BLaER1 (cell line): ENCODE measurements at regions not wholly inside any gene's neighbourhood (a gene's known extent, or its start where the extent isn't known, plus 50 kb on each side); places are given as distances from the start of the nearest gene placed in this dataset.
"Not testable (repeated sequence)": the region's sequence is repeated elsewhere in the genome, so short reads cannot be mapped to it uniquely, and the experiment has no call there.

Experiments used
- H3K27ac ChIP-seq: shearing (Covaris generic); formaldehyde crosslinking; 2 replicates; pipeline ENCODE4 v1.8.1; 2022
- H3K27me3 ChIP-seq: shearing (Covaris generic); formaldehyde crosslinking; 2 replicates; pipeline ENCODE4 v1.8.1; 2022
- H3K36me3 ChIP-seq: shearing (Covaris generic); formaldehyde crosslinking; 2 replicates; pipeline ENCODE4 v1.8.1; 2022
- H3K4me1 ChIP-seq: shearing (Covaris generic); formaldehyde crosslinking; 2 replicates; pipeline ENCODE4 v1.8.1; 2022
- H3K4me2 ChIP-seq: shearing (Covaris generic); formaldehyde crosslinking; 2 replicates; pipeline ENCODE4 v1.8.1; 2022
- H3K4me3 ChIP-seq: shearing (Covaris generic); formaldehyde crosslinking; 2 replicates; pipeline ENCODE4 v1.8.1; 2022
- H3K9ac ChIP-seq: shearing (Covaris generic); formaldehyde crosslinking; 2 replicates; pipeline ENCODE4 v1.8.1; 2022
- H3K9me3 ChIP-seq: shearing (Covaris generic); formaldehyde crosslinking; 2 replicates; pipeline ENCODE4 v1.8.1; 2022
- H4K20me1 ChIP-seq: shearing (Covaris generic); formaldehyde crosslinking; 2 replicates; pipeline ENCODE4 v1.8.1; 2022
- Cebpa-rat ChIP-seq: shearing (Covaris generic); IDR thresholded peaks from 2 replicates; pipeline ENCODE4 v1.8.1; 2022

DNA sequence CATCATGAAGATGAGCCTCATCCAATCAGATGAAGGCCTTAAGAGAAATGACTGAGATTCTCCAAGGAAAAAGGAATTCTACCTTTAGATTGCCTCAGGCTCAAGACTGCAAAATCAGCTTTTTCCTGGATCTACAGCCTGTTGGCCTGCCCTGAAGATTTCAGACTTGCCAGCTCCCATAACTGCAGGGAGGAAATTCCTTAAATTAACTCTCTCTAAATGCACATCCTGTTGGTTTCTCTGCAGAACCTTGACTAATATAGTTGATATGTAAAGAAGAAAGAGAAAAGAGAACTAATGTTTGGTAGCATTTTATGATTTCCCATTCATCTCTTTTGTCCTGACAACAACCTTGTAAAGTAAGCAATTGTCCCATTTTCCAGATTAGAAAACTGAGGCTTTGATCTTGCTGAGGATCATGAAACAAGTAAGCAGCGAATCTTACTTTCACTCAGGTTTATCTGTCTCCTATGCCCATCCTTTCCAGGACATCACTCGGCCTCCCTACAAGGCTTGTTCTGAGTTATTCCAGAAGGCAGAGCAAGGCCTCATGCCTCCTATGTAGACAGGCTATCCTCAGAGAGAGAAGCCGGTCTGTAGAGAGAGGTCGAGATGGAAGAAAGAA, 115.0 kb upstream of the LDB2 start:
- no peak for TF ChIP-seq Cebpa-rat

GRCh38 chr4:17012451-17012850, 114.0 kb upstream of the LDB2 start:
- no peaks in the 10 kb centered on the region for H3K27me3 ChIP-seq
- no peak overlapping the region for H3K4me2 ChIP-seq
- TF ChIP-seq Cebpa-rat, result no peak

More for the DNA sequence above, 115.0 kb upstream of the LDB2 start:
- Histone ChIP-seq H3K27me3 (no peaks in the 10 kb centered on the region), H3K4me1 (no peaks in the 10 kb centered on the region), H3K27ac (no peak overlapping the region), H3K9ac (no peak overlapping the region), H3K36me3 (no peaks in the 10 kb centered on the region), H4K20me1 (no peaks in the 10 kb centered on the region), H3K4me3 (no peak overlapping the region), H3K4me2 (no peak overlapping the region), H3K9me3 (no peaks in the 10 kb centered on the region)

GRCh38 chr4:17010426-17011087, 112.1 kb upstream of the LDB2 start:
- Histone ChIP-seq H3K27me3 (no peaks in the 10 kb centered on the region), H3K4me3 (no peak overlapping the region), H3K9ac (no peak overlapping the region), H4K20me1 (no peaks in the 10 kb centered on the region), H3K4me2 (no peak overlapping the region), H3K4me1 (no peaks in the 10 kb centered on the region), H3K36me3 (no peaks in the 10 kb centered on the region), H3K9me3 (no peaks in the 10 kb centered on the region), H3K27ac (no peak overlapping the region)
- TF ChIP-seq Cebpa-rat, result no peak

More at GRCh38 chr4:17012451-17012850, 114.0 kb upstream of the LDB2 start:
- H3K27ac ChIP-seq, result no peak overlapping the region
- no peak overlapping the region for H3K4me3 ChIP-seq
- H3K36me3 ChIP-seq, result no peaks in the 10 kb centered on the region
- no peaks in the 10 kb centered on the region for H4K20me1 ChIP-seq
- H3K4me1 ChIP-seq, result no peaks in the 10 kb centered on the region
- no peaks in the 10 kb centered on the region for H3K9me3 ChIP-seq
- H3K9ac ChIP-seq, result no peak overlapping the region

- H3K4me3 ChIP-seq, result no peak overlapping the region
Measured at GRCh38 chr4:17009871-17010367, 111.5 kb upstream of the LDB2 start.

GRCh38 chr4:17008834-17009345, 110.4 kb upstream of the LDB2 start:
- H3K27ac ChIP-seq, result no peak overlapping the region
- H3K4me2 ChIP-seq, result no peak overlapping the region
- H4K20me1 ChIP-seq, result no peaks in the 10 kb centered on the region

More at GRCh38 chr4:17009871-17010367, 111.5 kb upstream of the LDB2 start:
- Histone ChIP-seq H3K27me3 (no peaks in the 10 kb centered on the region), H3K27ac (no peak overlapping the region), H3K36me3 (no peaks in the 10 kb centered on the region), H3K9ac (no peak overlapping the region), H3K4me2 (no peak overlapping the region), H3K4me1 (no peaks in the 10 kb centered on the region), H3K9me3 (no peaks in the 10 kb centered on the region), H4K20me1 (no peaks in the 10 kb centered on the region)
- no peak for TF ChIP-seq Cebpa-rat

GRCh38 chr4:17003606-17004392, 105.4 kb upstream of the LDB2 start:
- H3K27me3 ChIP-seq, H3K36me3 ChIP-seq, H3K4me3 ChIP-seq, H3K9ac ChIP-seq, H3K4me2 ChIP-seq, H4K20me1 ChIP-seq, H3K9me3 ChIP-seq, H3K4me1 ChIP-seq, H3K27ac ChIP-seq: not testable (repeated sequence)

More at GRCh38 chr4:17008834-17009345, 110.4 kb upstream of the LDB2 start:
- no peaks in the 10 kb centered on the region for H3K9me3 ChIP-seq
- no peaks in the 10 kb centered on the region for H3K27me3 ChIP-seq
- H3K4me1 ChIP-seq, result no peaks in the 10 kb centered on the region
- no peaks in the 10 kb centered on the region for H3K36me3 ChIP-seq
- no peak overlapping the region for H3K9ac ChIP-seq
- no peak for TF ChIP-seq Cebpa-rat
- no peak overlapping the region for H3K4me3 ChIP-seq

- Histone ChIP-seq H3K9me3 (no peaks in the 10 kb centered on the region), H3K4me1 (no peaks in the 10 kb centered on the region), H3K9ac (no peak overlapping the region), H3K4me3 (no peak overlapping the region), H3K27ac (no peak overlapping the region), H3K4me2 (no peak overlapping the region), H3K36me3 (no peaks in the 10 kb centered on the region), H3K27me3 (no peaks in the 10 kb centered on the region), H4K20me1 (no peaks in the 10 kb centered on the region)
- TF ChIP-seq Cebpa-rat, result no peak
Measured at GRCh38 chr4:16995451-16995850, 97.0 kb upstream of the LDB2 start.

DNA sequence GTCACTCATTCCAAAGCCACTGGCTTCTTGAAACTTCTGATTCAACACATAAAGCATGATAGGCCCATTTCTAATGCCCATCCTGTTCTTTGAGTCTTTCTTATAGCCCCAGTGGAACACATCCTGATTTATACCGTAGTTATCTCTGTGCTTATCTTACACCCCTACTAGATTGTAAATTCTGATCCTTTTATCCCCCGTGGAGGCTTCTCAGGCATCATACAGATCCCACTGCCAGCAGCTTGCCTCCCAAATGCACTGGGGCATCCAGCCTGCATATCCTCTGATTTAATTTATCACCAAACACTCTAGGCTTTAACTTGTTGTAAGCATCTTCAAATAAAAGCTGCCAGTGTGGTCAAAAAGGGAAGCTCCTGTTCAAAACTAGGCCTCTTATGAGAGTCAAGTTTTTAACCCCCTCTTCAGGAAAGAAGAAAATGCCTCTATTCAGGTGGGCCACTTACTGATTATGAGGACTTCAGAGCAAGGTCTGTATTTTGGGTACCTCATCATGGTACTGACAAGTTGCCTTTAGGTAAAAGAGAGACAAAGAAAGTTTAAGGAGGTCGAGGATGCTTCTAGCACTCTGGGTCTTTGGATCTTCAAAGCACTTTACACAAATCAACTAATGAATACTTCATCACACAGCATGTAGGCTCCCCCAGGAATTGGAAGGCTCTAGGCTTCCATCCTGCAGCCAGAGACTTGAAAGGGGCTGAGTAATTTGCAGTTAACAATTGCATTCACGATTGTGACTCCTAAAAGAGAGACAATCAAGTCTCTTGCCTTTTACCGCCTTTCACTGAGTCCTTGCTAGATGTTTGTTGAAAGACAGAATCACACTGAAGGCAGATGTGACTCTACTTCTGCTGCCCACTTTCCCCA, 95.8 kb upstream of the LDB2 start:
- no peaks in the 10 kb centered on the region for H3K4me1 ChIP-seq
- no peak overlapping the region for H3K4me2 ChIP-seq
- no peaks in the 10 kb centered on the region for H3K36me3 ChIP-seq
- H4K20me1 ChIP-seq, result no peaks in the 10 kb centered on the region
- H3K9ac ChIP-seq, result no peak overlapping the region
- H3K4me3 ChIP-seq, result no peak overlapping the region
- H3K27me3 ChIP-seq, result no peaks in the 10 kb centered on the region
- no peak overlapping the region for H3K27ac ChIP-seq
- no peak for TF ChIP-seq Cebpa-rat
- no peaks in the 10 kb centered on the region for H3K9me3 ChIP-seq

DNA sequence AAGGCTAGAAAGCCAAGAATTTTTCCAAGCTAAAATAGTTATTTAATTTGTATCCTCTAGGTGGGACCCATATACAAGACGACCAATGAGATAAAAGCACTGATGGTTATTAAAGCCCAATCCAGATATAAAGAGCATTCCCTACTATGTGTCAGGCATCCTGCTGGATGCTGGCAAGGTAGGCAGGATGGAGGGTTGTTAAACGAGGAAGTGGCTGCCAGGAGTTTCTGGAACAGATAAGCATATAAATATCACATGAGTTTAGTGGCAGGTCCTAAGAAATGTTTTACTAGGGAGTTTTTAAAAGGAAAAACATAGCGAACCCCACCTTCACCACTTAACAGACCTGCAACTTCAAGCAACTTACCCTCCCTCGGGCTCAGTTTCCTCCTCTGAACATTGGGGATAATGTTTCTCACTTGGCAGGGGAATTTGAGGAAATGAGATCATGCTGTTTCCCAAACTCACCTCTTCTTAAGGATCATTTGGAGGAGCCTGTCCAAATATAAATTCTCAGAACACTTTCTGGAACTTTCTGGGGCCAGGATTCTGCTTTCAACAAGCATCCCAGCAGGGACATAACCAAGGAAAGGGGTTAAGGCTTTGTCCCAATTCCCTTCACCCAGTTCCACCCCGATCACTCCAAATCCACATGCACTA, 94.3 kb upstream of the LDB2 start:
- no peaks in the 10 kb centered on the region for H3K9me3 ChIP-seq
- no peaks in the 10 kb centered on the region for H3K4me1 ChIP-seq
- H3K9ac ChIP-seq, result no peak overlapping the region
- no peak overlapping the region for H3K27ac ChIP-seq
- no peak overlapping the region for H3K4me3 ChIP-seq
- H3K27me3 ChIP-seq, result no peaks in the 10 kb centered on the region
- TF ChIP-seq Cebpa-rat, result no peak
- no peaks in the 10 kb centered on the region for H4K20me1 ChIP-seq
- H3K36me3 ChIP-seq, result no peaks in the 10 kb centered on the region
- H3K4me2 ChIP-seq, result no peak overlapping the region
